Stomach (tissue), 4 donors: ENCODE measurements at regions not wholly inside any gene's neighbourhood (a gene's known extent, or its start where the extent isn't known, plus 50 kb on each side); places are given as distances from the start of the nearest gene placed in this dataset.

Experiments
- CTCF ChIP-seq, 7 experiments: fragments of 450-650 bp in 4 of 7; fragments of 200-600 bp in 3 of 7; sonication (generic) in 3 of 7; IDR thresholded peaks; one replicate each; pipeline ENCODE4 v1.5.1; 2016 to 2019; ENCODE audit warnings: antibody characterized with exemption in 7 of 7, control low read depth in 2 of 7, mild to moderate bottlenecking in 1 of 7
- POLR2A ChIP-seq, 4 donors: fragments of 450-650 bp; IDR thresholded peaks; one replicate each; pipeline ENCODE4 v1.6.1; 2016; ENCODE audit warnings: antibody characterized with exemption in 4 of 4, control low read depth in 2 of 4, mild to moderate bottlenecking in 1 of 4, moderate library complexity in 1 of 4
- POLR2AphosphoS5 ChIP-seq, 3 donors: sonication (generic); formaldehyde crosslinking; IDR thresholded peaks; one replicate each; pipeline ENCODE4 v1.6.1; 2016; ENCODE audit warnings: antibody characterized with exemption in 3 of 3

GRCh38 chrY:7310482-7311269 lies 399.1 kb upstream of the AMELY start:
- TF ChIP-seq CTCF (IDR thresholded peaks at IDR 0.05) (no peak), POLR2A (IDR thresholded peaks at IDR 0.05) (no peak), POLR2AphosphoS5 (IDR thresholded peaks at IDR 0.05) (no peak)
